Parathyroid adenoma (tissue), 2 donors: ENCODE measurements at regions not wholly inside any gene's neighbourhood (a gene's known extent, or its start where the extent isn't known, plus 50 kb on each side); places are given as distances from the start of the nearest gene placed in this dataset.

Experiments
- H2AFZ ChIP-seq: fragments of 300-600 bp; sonication (generic); one replicate; pipeline ENCODE4 v1.7.0; 2017; ENCODE audit warnings: antibody characterized with exemption, mild to moderate bottlenecking
- H3K27ac ChIP-seq: fragments of 300-600 bp; sonication (generic); one replicate; pipeline ENCODE4 v1.7.0; 2017
- H3K27me3 ChIP-seq: fragments of 300-600 bp; sonication (generic); one replicate; pipeline ENCODE4 v1.7.0; 2017; ENCODE audit warnings: low read length; ENCODE audit not compliant: control insufficient read depth, insufficient read depth
- H3K36me3 ChIP-seq: fragments of 300-600 bp; sonication (generic); one replicate; pipeline ENCODE4 v1.7.0; 2017; ENCODE audit warnings: low read length; ENCODE audit not compliant: control insufficient read depth, insufficient read depth
- H3K4me1 ChIP-seq: fragments of 300-600 bp; sonication (generic); one replicate; pipeline ENCODE4 v1.7.0; 2017; ENCODE audit warnings: control low read depth
- H3K4me2 ChIP-seq: fragments of 300-600 bp; sonication (generic); one replicate; pipeline ENCODE4 v1.7.0; 2017; ENCODE audit warnings: low read length
- H3K4me3 ChIP-seq: fragments of 300-600 bp; sonication (generic); one replicate; pipeline ENCODE4 v1.7.0; 2017; ENCODE audit warnings: low read depth, low read length
- H3K79me2 ChIP-seq: fragments of 300-600 bp; sonication (generic); one replicate; pipeline ENCODE4 v1.7.0; 2017; ENCODE audit warnings: control low read depth
- H3K9ac ChIP-seq: fragments of 300-600 bp; sonication (generic); one replicate; pipeline ENCODE4 v1.7.0; 2017; ENCODE audit warnings: mild to moderate bottlenecking
- H3K9me3 ChIP-seq: fragments of 300-600 bp; sonication (generic); one replicate; pipeline ENCODE4 v1.7.0; 2017; ENCODE audit warnings: low read length; ENCODE audit not compliant: control insufficient read depth
- TF ChIP-seq, protein P1 (sequence below): fragments of 300-600 bp; sonication (generic); IDR thresholded peaks from one replicate; pipeline ENCODE4 v1.7.0; 2017; ENCODE audit warnings: antibody characterized with exemption, mild to moderate bottlenecking
- donor health status: primary hyperparathyroidism.

DNA sequence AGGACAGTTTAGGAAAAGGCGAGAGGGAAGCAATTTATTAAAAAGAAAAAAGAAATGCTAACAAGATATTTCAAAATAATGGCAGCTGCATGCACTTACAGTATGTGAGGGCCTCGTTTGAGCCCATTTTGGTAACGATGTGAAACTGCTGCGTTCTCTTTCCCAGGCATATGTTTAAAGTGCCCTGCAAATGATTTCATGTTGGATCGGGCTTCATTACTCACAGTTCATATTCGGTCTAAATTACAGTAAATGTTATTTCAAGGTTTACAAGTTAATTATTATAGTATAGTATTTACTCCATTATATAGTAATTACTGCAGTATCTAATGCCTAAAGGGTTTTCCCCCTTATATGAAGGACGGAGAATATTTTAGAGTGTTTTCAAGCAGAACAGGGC is 679.1 kb downstream of the BCL11A start:
- Histone ChIP-seq H3K79me2 (no peaks in the 10 kb centered on the region), H3K4me3 (no peak overlapping the region), H3K36me3 (no peaks in the 10 kb centered on the region), H3K27ac (no peak overlapping the region), H3K4me2 (no peak overlapping the region), H2AFZ (no peak overlapping the region), H3K9ac (no peak overlapping the region), H3K4me1 (no peaks in the 10 kb centered on the region), H3K27me3 (no peaks in the 10 kb centered on the region), H3K9me3 (no peaks in the 10 kb centered on the region)
- TF ChIP-seq, protein P1, sequence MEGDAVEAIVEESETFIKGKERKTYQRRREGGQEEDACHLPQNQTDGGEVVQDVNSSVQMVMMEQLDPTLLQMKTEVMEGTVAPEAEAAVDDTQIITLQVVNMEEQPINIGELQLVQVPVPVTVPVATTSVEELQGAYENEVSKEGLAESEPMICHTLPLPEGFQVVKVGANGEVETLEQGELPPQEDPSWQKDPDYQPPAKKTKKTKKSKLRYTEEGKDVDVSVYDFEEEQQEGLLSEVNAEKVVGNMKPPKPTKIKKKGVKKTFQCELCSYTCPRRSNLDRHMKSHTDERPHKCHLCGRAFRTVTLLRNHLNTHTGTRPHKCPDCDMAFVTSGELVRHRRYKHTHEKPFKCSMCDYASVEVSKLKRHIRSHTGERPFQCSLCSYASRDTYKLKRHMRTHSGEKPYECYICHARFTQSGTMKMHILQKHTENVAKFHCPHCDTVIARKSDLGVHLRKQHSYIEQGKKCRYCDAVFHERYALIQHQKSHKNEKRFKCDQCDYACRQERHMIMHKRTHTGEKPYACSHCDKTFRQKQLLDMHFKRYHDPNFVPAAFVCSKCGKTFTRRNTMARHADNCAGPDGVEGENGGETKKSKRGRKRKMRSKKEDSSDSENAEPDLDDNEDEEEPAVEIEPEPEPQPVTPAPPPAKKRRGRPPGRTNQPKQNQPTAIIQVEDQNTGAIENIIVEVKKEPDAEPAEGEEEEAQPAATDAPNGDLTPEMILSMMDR: no peak

DNA sequence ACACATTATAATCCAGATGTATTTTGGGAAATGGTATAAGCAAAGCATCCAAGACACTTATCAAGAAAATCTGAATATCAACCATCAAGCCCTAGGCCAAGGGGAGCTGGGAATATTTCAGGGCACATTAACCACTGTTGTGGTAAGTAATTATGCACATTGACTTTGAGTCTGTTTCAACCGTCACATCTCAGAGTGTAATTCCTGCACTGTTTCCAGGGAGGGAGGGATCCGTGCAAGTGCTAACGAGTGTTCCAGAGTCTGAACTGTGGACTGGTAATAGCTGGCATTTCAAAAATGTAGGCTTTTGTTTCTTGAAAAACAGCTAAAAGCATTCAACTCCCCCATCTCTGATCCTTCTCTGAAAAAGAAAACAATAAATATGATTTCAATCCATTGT is 681.6 kb downstream of the BCL11A start:
- Histone ChIP-seq H3K4me3 (no peak overlapping the region), H3K27ac (no peak overlapping the region), H3K9ac (no peak overlapping the region), H3K4me1 (no peaks in the 10 kb centered on the region), H3K9me3 (no peaks in the 10 kb centered on the region), H3K79me2 (no peaks in the 10 kb centered on the region), H3K4me2 (no peak overlapping the region), H3K27me3 (no peaks in the 10 kb centered on the region), H2AFZ (no peak overlapping the region), H3K36me3 (no peaks in the 10 kb centered on the region)
- TF ChIP-seq, protein P1: no peak

DNA sequence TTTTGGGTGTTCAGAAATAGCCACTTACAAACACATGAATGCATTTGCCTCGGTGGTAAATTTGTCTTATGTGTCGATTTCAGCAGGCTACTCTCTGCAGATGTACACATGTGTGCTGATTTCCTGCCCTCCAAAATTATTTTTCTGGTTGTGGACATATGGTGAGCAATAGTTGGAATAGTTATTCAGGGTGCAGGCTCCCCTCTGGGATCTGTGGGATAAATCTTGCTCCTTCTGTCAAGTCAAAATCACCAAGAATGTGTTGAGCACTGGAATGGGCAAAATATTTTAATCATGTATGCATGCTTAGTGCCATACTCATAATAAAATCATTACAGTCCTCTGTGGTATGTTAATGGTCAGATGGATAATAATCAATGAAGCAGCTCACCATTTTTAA is 684.5 kb downstream of the BCL11A start:
- Histone ChIP-seq H3K9ac (no peak overlapping the region), H3K4me2 (no peak overlapping the region), H3K27ac (no peak overlapping the region), H3K36me3 (no peaks in the 10 kb centered on the region), H3K27me3 (no peaks in the 10 kb centered on the region), H2AFZ (no peak overlapping the region), H3K4me3 (no peak overlapping the region), H3K4me1 (no peaks in the 10 kb centered on the region), H3K9me3 (no peaks in the 10 kb centered on the region), H3K79me2 (no peaks in the 10 kb centered on the region)
- TF ChIP-seq, protein P1: no peak

DNA sequence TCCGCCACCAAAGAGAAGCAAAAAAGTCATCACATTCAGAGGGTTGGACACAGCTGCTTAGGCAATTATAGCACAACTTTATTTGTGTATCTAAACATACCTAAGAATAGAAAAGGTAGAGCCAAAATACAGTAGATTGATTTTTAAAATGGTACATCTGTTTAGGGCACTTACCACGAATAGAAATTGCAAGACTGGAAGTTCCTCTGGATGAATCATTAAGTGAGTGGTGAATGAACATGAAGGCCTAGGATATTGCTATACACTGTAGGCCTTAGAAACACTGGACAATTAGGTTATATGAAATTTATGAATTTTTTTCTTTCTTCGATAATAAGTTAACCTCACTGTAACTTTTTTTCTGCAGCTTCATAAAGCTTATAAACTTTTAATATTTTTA is 687.0 kb downstream of the BCL11A start:
- H3K36me3 ChIP-seq: no peaks in the 10 kb centered on the region
- no peak overlapping the region for H3K9ac ChIP-seq
- no peak overlapping the region for H3K4me2 ChIP-seq
- H3K27me3 ChIP-seq: no peaks in the 10 kb centered on the region
- H3K4me1 ChIP-seq: no peaks in the 10 kb centered on the region
- TF ChIP-seq, protein P1: no peak
- H3K9me3 ChIP-seq: no peaks in the 10 kb centered on the region
- no peaks in the 10 kb centered on the region for H3K79me2 ChIP-seq
- no peak overlapping the region for H2AFZ ChIP-seq
- no peak overlapping the region for H3K27ac ChIP-seq
- H3K4me3 ChIP-seq: no peak overlapping the region

DNA sequence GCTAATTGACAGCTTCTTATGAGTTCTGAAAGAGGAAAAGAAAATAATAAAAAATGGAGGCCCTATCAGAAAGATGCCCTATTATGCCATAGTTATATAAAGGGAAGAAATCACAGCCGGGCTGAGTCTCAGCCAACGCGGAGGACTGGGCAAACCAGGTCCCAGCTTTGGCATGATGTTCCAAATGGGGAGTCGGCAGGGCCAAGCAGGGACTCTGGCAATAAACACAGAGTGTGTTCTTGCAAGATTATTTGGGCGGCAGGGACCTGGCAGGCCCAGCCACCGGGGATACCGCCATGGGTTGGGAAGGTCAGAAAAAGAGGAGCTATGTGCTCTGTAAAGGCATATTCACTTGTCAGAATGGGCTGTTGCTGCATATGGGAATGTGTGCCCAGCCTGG is 694.9 kb downstream of the BCL11A start:
- no peaks in the 10 kb centered on the region for H3K36me3 ChIP-seq

More for the DNA sequence above, 694.9 kb downstream of the BCL11A start:
- no peak overlapping the region for H3K4me2 ChIP-seq
- no peak overlapping the region for H3K9ac ChIP-seq
- H3K9me3 ChIP-seq: no peaks in the 10 kb centered on the region
- H3K4me1 ChIP-seq: no peaks in the 10 kb centered on the region
- no peak overlapping the region for H3K4me3 ChIP-seq
- H2AFZ ChIP-seq: no peak overlapping the region
- H3K27me3 ChIP-seq: no peaks in the 10 kb centered on the region
- H3K79me2 ChIP-seq: no peaks in the 10 kb centered on the region
- H3K27ac ChIP-seq: no peak overlapping the region
- TF ChIP-seq, protein P1: no peak
